GM23338 (cell line): ENCODE measurements at regions not wholly inside any gene's neighbourhood (a gene's known extent, or its start where the extent isn't known, plus 50 kb on each side); places are given as distances from the start of the nearest gene placed in this dataset.

Experiments
- ATAC-seq: fragments of 200-7000 bp; cut with Tn5 transposase; 3 replicates; pipeline ENCODE4 v1.9.1; 2020
- DNase-seq: peaks from one replicate; pipeline ENCODE4 v3.0.0-alpha.2; 2015; ENCODE audit warnings: low spot score
- H2AFZ ChIP-seq: fragments of 200-600 bp; sonication (generic); 2 replicates; pipeline ENCODE4 v1.8.0; 2016; ENCODE audit warnings: antibody characterized with exemption, mild to moderate bottlenecking, moderate library complexity
- H3F3A ChIP-seq: fragments of 200-600 bp; sonication (generic); replicated peaks from 2 replicates; pipeline ENCODE4 v1.8.0; 2017; ENCODE audit warnings: antibody characterized with exemption, mixed run types, low read depth
- H3K27ac ChIP-seq: fragments of 200-600 bp; sonication (generic); 2 replicates; pipeline ENCODE4 v1.6.1; 2016; ENCODE audit warnings: low read depth
- H3K27me3 ChIP-seq: fragments of 200-600 bp; sonication (generic); 2 replicates; pipeline ENCODE4 v1.8.0; 2016; ENCODE audit warnings: mild to moderate bottlenecking, mixed run types, moderate library complexity; ENCODE audit not compliant: insufficient read depth
- H3K36me3 ChIP-seq: fragments of 200-600 bp; sonication (generic); 2 replicates; pipeline ENCODE4 v1.8.0; 2016; ENCODE audit warnings: mild to moderate bottlenecking; ENCODE audit not compliant: insufficient read depth
- H3K4me1 ChIP-seq: fragments of 200-600 bp; sonication (generic); 2 replicates; pipeline ENCODE4 v1.8.0; 2016; ENCODE audit warnings: mild to moderate bottlenecking, moderate library complexity; ENCODE audit not compliant: insufficient read depth
- H3K4me2 ChIP-seq: fragments of 200-600 bp; sonication (generic); 2 replicates; pipeline ENCODE4 v1.7.1; 2017; ENCODE audit warnings: mixed run types
- H3K4me3 ChIP-seq: fragments of 200-600 bp; sonication (generic); 2 replicates; pipeline ENCODE4 v1.6.1; 2016; ENCODE audit warnings: mixed run types
- H3K79me2 ChIP-seq: fragments of 200-600 bp; sonication (generic); replicated peaks from 2 replicates; pipeline ENCODE4 v1.8.0; 2017; ENCODE audit warnings: mild to moderate bottlenecking; ENCODE audit not compliant: insufficient read depth
- H3K9me2 ChIP-seq: fragments of 200-600 bp; sonication (generic); 2 replicates; pipeline ENCODE4 v1.8.0; 2017; ENCODE audit not compliant: insufficient read depth
- H4K20me1 ChIP-seq: fragments of 200-600 bp; sonication (generic); replicated peaks from 2 replicates; pipeline ENCODE4 v1.8.0; 2017; ENCODE audit warnings: mild to moderate bottlenecking; ENCODE audit not compliant: insufficient read depth
- H3K27ac Mint-ChIP-seq: 2 replicates; pipeline ENCODE4 v1.8.0; 2020; ENCODE audit warnings: inconsistent platforms, mild to moderate bottlenecking, moderate library complexity, mixed read lengths
- H3K27me3 Mint-ChIP-seq: 3 replicates; pipeline ENCODE4 v1.8.0; 2022; ENCODE audit warnings: low read depth, mild to moderate bottlenecking, moderate library complexity, mixed read lengths, inconsistent platforms; ENCODE audit not compliant: insufficient read depth, poor library complexity
- H3K36me3 Mint-ChIP-seq: 3 replicates; pipeline ENCODE4 v1.8.0; 2021; ENCODE audit warnings: low read depth, mild to moderate bottlenecking, inconsistent platforms, moderate library complexity, mixed read lengths
- H3K4me1 Mint-ChIP-seq: 3 replicates; pipeline ENCODE4 v1.8.0; 2020; ENCODE audit warnings: mild to moderate bottlenecking, inconsistent platforms, mixed read lengths
- H3K4me3 Mint-ChIP-seq: 3 replicates; pipeline ENCODE4 v1.8.0; 2021; ENCODE audit warnings: moderate library complexity, mild to moderate bottlenecking, inconsistent platforms, mixed read lengths
- H3K9me3 Mint-ChIP-seq: 3 replicates; pipeline ENCODE4 v1.8.0; 2020; ENCODE audit warnings: moderate library complexity, mild to moderate bottlenecking, inconsistent platforms, mixed read lengths
- CREB1 ChIP-seq: fragments of 250-450 bp; sonication (Bioruptor Pico); IDR thresholded peaks from 2 replicates; pipeline ENCODE4 v1.5.0; 2020; ENCODE audit warnings: low read depth, mild to moderate bottlenecking, moderate library complexity
- EZH2 ChIP-seq: fragments of 200-600 bp; sonication (generic); IDR thresholded peaks from one replicate; pipeline ENCODE4 v1.8.0; 2017; ENCODE audit warnings: antibody characterized with exemption, mild to moderate bottlenecking, low read depth; ENCODE audit not compliant: unreplicated experiment
- EZH2phosphoT487 ChIP-seq: fragments of 200-600 bp; sonication (generic); IDR thresholded peaks from one replicate; pipeline ENCODE4 v1.8.1; 2018; ENCODE audit warnings: antibody characterized with exemption; ENCODE audit not compliant: unreplicated experiment
- JUNB ChIP-seq: IDR thresholded peaks from one replicate; pipeline ENCODE4 v1.6.1; 2016; ENCODE audit warnings: antibody characterized with exemption; ENCODE audit not compliant: unreplicated experiment
- NANOG ChIP-seq: IDR thresholded peaks from 2 replicates; pipeline ENCODE4 v1.6.1; 2016; ENCODE audit warnings: antibody characterized with exemption, borderline replicate concordance
- POLR2AphosphoS5 ChIP-seq: IDR thresholded peaks from 2 replicates; pipeline ENCODE4 v1.6.1; 2016; ENCODE audit warnings: antibody characterized with exemption, low read depth
- REST ChIP-seq: IDR thresholded peaks from one replicate; pipeline ENCODE4 v1.6.1; 2018; ENCODE audit warnings: antibody characterized with exemption; ENCODE audit not compliant: unreplicated experiment
- STAT1 ChIP-seq: IDR thresholded peaks from one replicate; pipeline ENCODE4 v1.6.1; 2016; ENCODE audit warnings: antibody characterized with exemption; ENCODE audit not compliant: unreplicated experiment
- ZNF462 ChIP-seq: fragments of 250-450 bp; sonication (Bioruptor Pico); IDR thresholded peaks from 2 replicates; pipeline ENCODE4 v1.5.0; 2020; ENCODE audit warnings: mild to moderate bottlenecking, moderate library complexity
- TF ChIP-seq, protein P1 (sequence below): IDR thresholded peaks from 2 replicates; pipeline ENCODE4 v1.6.1; 2016; ENCODE audit warnings: antibody characterized with exemption

- TF ChIP-seq, protein P1, sequence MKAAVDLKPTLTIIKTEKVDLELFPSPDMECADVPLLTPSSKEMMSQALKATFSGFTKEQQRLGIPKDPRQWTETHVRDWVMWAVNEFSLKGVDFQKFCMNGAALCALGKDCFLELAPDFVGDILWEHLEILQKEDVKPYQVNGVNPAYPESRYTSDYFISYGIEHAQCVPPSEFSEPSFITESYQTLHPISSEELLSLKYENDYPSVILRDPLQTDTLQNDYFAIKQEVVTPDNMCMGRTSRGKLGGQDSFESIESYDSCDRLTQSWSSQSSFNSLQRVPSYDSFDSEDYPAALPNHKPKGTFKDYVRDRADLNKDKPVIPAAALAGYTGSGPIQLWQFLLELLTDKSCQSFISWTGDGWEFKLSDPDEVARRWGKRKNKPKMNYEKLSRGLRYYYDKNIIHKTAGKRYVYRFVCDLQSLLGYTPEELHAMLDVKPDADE = no peak
- TF ChIP-seq REST (no peak), CREB1 (CRISPR knock-in tag) (no peak), POLR2AphosphoS5 (no peak)
Observed at GRCh38 chr11:81804858-81805257, 928.8 kb downstream of the FAM181B start (continued).

DNA sequence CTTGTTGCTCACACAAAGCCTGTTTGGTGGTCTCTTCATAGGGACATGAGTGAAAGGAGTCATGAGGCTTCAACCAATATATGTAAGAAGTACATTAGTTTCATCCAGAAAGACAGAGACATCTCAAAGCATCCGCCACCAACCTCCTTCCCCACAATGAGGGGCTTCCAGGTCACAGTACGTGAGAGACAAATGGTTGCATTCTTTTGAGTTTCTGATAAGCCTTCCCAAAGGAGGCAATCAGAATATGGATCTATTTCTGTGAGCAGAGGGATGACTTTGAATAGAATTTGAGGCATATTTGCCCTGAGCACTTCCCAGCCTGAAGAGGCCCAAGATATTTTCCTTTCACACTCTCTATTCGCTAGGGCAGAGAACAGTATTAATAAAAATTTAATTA is 931.1 kb downstream of the FAM181B start:
- H3K27me3 ChIP-seq = no peaks in the 10 kb centered on the region
- H3K4me2 ChIP-seq = no peak overlapping the region
- H3K9me2 ChIP-seq = no peaks in the 10 kb centered on the region
- no peaks in the 10 kb centered on the region for H3F3A ChIP-seq
- H3K9me3 Mint-ChIP-seq = no peaks in the 10 kb centered on the region; the same call in 2 of the 3 replicates
- H3K36me3 Mint-ChIP-seq = no peaks in the 10 kb centered on the region
- ATAC-seq = no peak
- H4K20me1 ChIP-seq = no peaks in the 10 kb centered on the region
- H3K4me3 Mint-ChIP-seq = no peak overlapping the region
- no peaks in the 10 kb centered on the region for H3K4me1 ChIP-seq
- H3K27me3 Mint-ChIP-seq = peaks cover 2% of the 10 kb centered on the region
- H3K4me3 ChIP-seq = no peak overlapping the region
- no peak overlapping the region for H3K27ac ChIP-seq
- H2AFZ ChIP-seq = no peak overlapping the region
- H3K36me3 ChIP-seq = no peaks in the 10 kb centered on the region
- peaks cover 2% of the 10 kb centered on the region; the same call in 2 of the 3 replicates for H3K4me1 Mint-ChIP-seq
- no peak for DNase-seq
- no peak overlapping the region for H3K27ac Mint-ChIP-seq
- H3K79me2 ChIP-seq = no peaks in the 10 kb centered on the region
- TF ChIP-seq EZH2 = no peak
- TF ChIP-seq EZH2phosphoT487 = no peak
- TF ChIP-seq STAT1 = no peak
- no peak for TF ChIP-seq ZNF462 (CRISPR knock-in tag)
- no peak for TF ChIP-seq POLR2AphosphoS5
- no peak for TF ChIP-seq REST
- no peak for TF ChIP-seq CREB1 (CRISPR knock-in tag)
- no peak for TF ChIP-seq JUNB
- no peak for TF ChIP-seq NANOG
